Ovary (tissue), 7 donors: ENCODE measurements at regions not wholly inside any gene's neighbourhood (a gene's known extent, or its start where the extent isn't known, plus 50 kb on each side); places are given as distances from the start of the nearest gene placed in this dataset.

Experiments
- DNase-seq, 5 donors: peaks; one replicate each; pipeline ENCODE4 v3.0.0-alpha.2; 2019 to 2020
- H3K27ac ChIP-seq, 2 donors: fragments of 200-600 bp; one replicate each; pipeline versions ENCODE4 v1.5.1 to v1.8.0; 2019 to 2022
- H3K27me3 ChIP-seq: fragments of 200-600 bp; one replicate; pipeline ENCODE4 v1.8.0; 2022
- H3K36me3 ChIP-seq: fragments of 200-600 bp; sonication (generic); one replicate; pipeline ENCODE4 v1.5.1; 2019
- H3K4me1 ChIP-seq: one replicate; pipeline ENCODE4 v1.8.1; 2013; ENCODE audit warnings: mild to moderate bottlenecking, moderate library complexity; ENCODE audit not compliant: insufficient read depth
- H3K4me3 ChIP-seq: fragments of 200-600 bp; sonication (generic); one replicate; pipeline ENCODE4 v1.5.1; 2017
- H3K9me3 ChIP-seq, 2 donors: fragments of 200-600 bp in 1 of 2; sonication (generic) in 1 of 2; one replicate each; pipeline versions ENCODE4 v1.5.1 to v1.8.1; 2013 to 2019; ENCODE audit warnings: mild to moderate bottlenecking in 1 of 2, moderate library complexity in 1 of 2
- CTCF ChIP-seq, 3 donors: fragments of 450-650 bp in 2 of 3; fragments of 200-600 bp in 1 of 3; IDR thresholded peaks; one replicate each; pipeline versions ENCODE4 v1.5.1 to v1.8.0; 2016 to 2022; ENCODE audit warnings: antibody characterized with exemption in 3 of 3, mild to moderate bottlenecking in 1 of 3
- EP300 ChIP-seq: sonication (generic); formaldehyde crosslinking; IDR thresholded peaks from one replicate; pipeline ENCODE4 v1.6.1; 2017; ENCODE audit warnings: antibody characterized with exemption
- POLR2A ChIP-seq: fragments of 450-650 bp; IDR thresholded peaks from one replicate; pipeline ENCODE4 v1.6.1; 2017; ENCODE audit warnings: antibody characterized with exemption, mild to moderate bottlenecking, moderate library complexity
- WGBS, 3 donors: extraction: QIAGEN DNeasy Blood & Tissue Kit in 1 of 3; methylation state at CpG; one replicate each; pipeline versions ENCODE4 v1.1.5 to v1.1.7; 2013 to 2017; 5-methylcytosine and 5-hydroxymethylcytosine counted together
- intact Hi-C, 4 donors: fragments of 100-400 bp; cut with DNase I; formaldehyde crosslinking; loops; one replicate each; pipeline versions ENCODE4 v1.11.0 to v1.15.1; 2022 to 2023
- donor health status: DM: no; HTN: no; CAD: no; lungs with moderate emphysema.
- donor health status: DM: no; HTN: no; CAD: no.
- donor health status: Bipolar disorder and iron deficiency.
- donor health status: DM: no; HTN: no; CAD: no.
- donor health status: DM: yes; HTN: yes; CAD: no.

- Histone ChIP-seq H3K27ac (no peak overlapping the region), H3K4me3 (no peak overlapping the region), H3K27me3 (no peaks in the 10 kb centered on the region), H3K4me1 (no peaks in the 10 kb centered on the region), H3K9me3 (no peaks in the 10 kb centered on the region), H3K36me3 (no peaks in the 10 kb centered on the region)
- intact Hi-C loops: no loop called here
- TF ChIP-seq POLR2A (no peak), EP300 (no peak), CTCF (IDR thresholded peaks at IDR 0.05) (no peak)
- WGBS, 3 donors: 89 to 96% (median 91%) methylated on average over 7 of the region's 7 CpGs
- no peak for DNase-seq
These were observed 138.9 kb downstream of the LARP7 start for GRCh38 chr4:112775801-112776200.

- H3K4me1 ChIP-seq: no peaks in the 10 kb centered on the region
- no peaks in the 10 kb centered on the region for H3K9me3 ChIP-seq
- no peak overlapping the region for H3K27ac ChIP-seq
- H3K27me3 ChIP-seq: no peaks in the 10 kb centered on the region
- WGBS, 3 donors: 94 to 97% (median 95%) methylated on average over 1 of the region's 1 CpG
- DNase-seq: no peak
- H3K36me3 ChIP-seq: no peaks in the 10 kb centered on the region
- TF ChIP-seq CTCF (IDR thresholded peaks at IDR 0.05): no peak
- no peak for TF ChIP-seq POLR2A
- TF ChIP-seq EP300: no peak
- no peak overlapping the region for H3K4me3 ChIP-seq
- intact Hi-C loops: no loop called here
These were observed 139.6 kb downstream of the LARP7 start for GRCh38 chr4:112776535-112776934.

- Histone ChIP-seq H3K27me3 (no peaks in the 10 kb centered on the region), H3K27ac (no peak overlapping the region), H3K36me3 (no peaks in the 10 kb centered on the region), H3K9me3 (no peaks in the 10 kb centered on the region), H3K4me1 (no peaks in the 10 kb centered on the region), H3K4me3 (no peak overlapping the region)
- WGBS, 3 donors: 71 to 82% (median 72%) methylated on average over 7 of the region's 7 CpGs
- intact Hi-C loops: no loop called here
- no peak for TF ChIP-seq EP300
- TF ChIP-seq POLR2A: no peak
- TF ChIP-seq CTCF (IDR thresholded peaks at IDR 0.05): no peak
- no peak for DNase-seq
These were observed 141.6 kb downstream of the LARP7 start for GRCh38 chr4:112778520-112778919.

GRCh38 chr4:112793033-112793432, 156.1 kb downstream of the LARP7 start:
- intact Hi-C loops: no loop called here
- H3K4me3 ChIP-seq: no peak overlapping the region
- H3K36me3 ChIP-seq: no peaks in the 10 kb centered on the region
- no peak for DNase-seq
- 50 to 72% (median 70%) methylated on average over 2 of the region's 2 CpGs for WGBS, 3 donors
- no peaks in the 10 kb centered on the region for H3K4me1 ChIP-seq
- TF ChIP-seq POLR2A (no peak), EP300 (no peak), CTCF (IDR thresholded peaks at IDR 0.05) (no peak)
- no peaks in the 10 kb centered on the region for H3K27me3 ChIP-seq
- H3K27ac ChIP-seq: no peak overlapping the region
- no peaks in the 10 kb centered on the region for H3K9me3 ChIP-seq

- no peaks in the 10 kb centered on the region for H3K9me3 ChIP-seq
- H3K4me1 ChIP-seq: no peaks in the 10 kb centered on the region
- no peak overlapping the region for H3K27ac ChIP-seq
- DNase-seq: no peak
- 96 to 98% (median 97%) methylated on average over 5 of the region's 5 CpGs for WGBS, 3 donors
- no peak for TF ChIP-seq EP300
- TF ChIP-seq CTCF (IDR thresholded peaks at IDR 0.05): no peak
- no peak for TF ChIP-seq POLR2A
- H3K27me3 ChIP-seq: no peaks in the 10 kb centered on the region
- H3K4me3 ChIP-seq: no peak overlapping the region
- intact Hi-C loops: no loop called here
- no peaks in the 10 kb centered on the region for H3K36me3 ChIP-seq
These were observed 163.1 kb downstream of the LARP7 start for GRCh38 chr4:112800001-112800400.
